HCT116 (cell line): ENCODE measurements at regions not wholly inside any gene's neighbourhood (a gene's known extent, or its start where the extent isn't known, plus 50 kb on each side); places are given as distances from the start of the nearest gene placed in this dataset.

Experiments used
- ATAC-seq: fragments of 200-7000 bp; cut with Tn5 transposase; 2 replicates; pipeline ENCODE4 v1.9.1; 2020; ENCODE audit warnings: mild to moderate bottlenecking, moderate library complexity
- BruUV-seq: library from RNA; stranded (reverse); fragments of 400-500 nt; replicated peaks from 2 replicates; lab custom pipeline; 2021; lab: Mats Ljungman, UMichigan
- CTCF ChIA-PET: fragments of 300-600 bp; sonication (Branson Sonifier 250); formaldehyde crosslinking; loops from one replicate; lab custom pipeline; 2021; ENCODE audit warnings: antibody characterized with exemption; lab: Charles Lee
- POLR2A ChIA-PET: fragments of 300-600, 350-600 bp; sonication (Branson Sonifier 250); formaldehyde crosslinking; loops from one replicate; lab custom pipeline; 2021; ENCODE audit warnings: antibody characterized with exemption; lab: Charles Lee
- RAD21 ChIA-PET, 2 experiments: fragments of 300-600 bp; sonication (Branson Sonifier 250); formaldehyde crosslinking; loops; one replicate each; lab custom pipeline; 2023; ENCODE audit warnings: low total read pairs in 2 of 2; ENCODE audit not compliant: uncharacterized antibody in 2 of 2, unreplicated experiment in 2 of 2, low non-redundant PET in 1 of 2; lab: Charles Lee
- DNase-seq: peaks from one replicate; pipeline ENCODE4 v3.0.0-alpha.2; 2010; ENCODE audit warnings: low read depth, low spot score
- H2AFZ ChIP-seq: fragments of 200-600 bp; shearing (Covaris generic), sonication (generic); 2 replicates; pipeline ENCODE4 v1.6.1; 2017; ENCODE audit warnings: low read depth, mixed run types, mixed read lengths, antibody characterized with exemption, low read length; ENCODE audit not compliant: poor library complexity, severe bottlenecking
- H3K27ac ChIP-seq: 2 replicates; pipeline ENCODE4 v1.5.1; 2012; ENCODE audit warnings: low read depth, low read length
- H3K27me3 ChIP-seq: fragments of 200-600 bp; sonication (generic); 2 replicates; pipeline ENCODE4 v1.6.1; 2016; ENCODE audit warnings: mixed run types, low read length, mixed read lengths; ENCODE audit not compliant: insufficient read depth
- H3K36me3 ChIP-seq, 2 experiments: fragments of 200-500 bp in 1 of 2; fragments of 200-600 bp in 1 of 2; sonication (Bioruptor generic) in 1 of 2; sonication (generic) in 1 of 2; 2 replicates each; pipeline versions ENCODE4 v1.5.1 to v1.6.1; 2014 to 2016; ENCODE audit warnings: low read length in 2 of 2, inconsistent platforms in 1 of 2, mixed read lengths in 1 of 2, mixed run types in 1 of 2; ENCODE audit not compliant: insufficient read depth in 2 of 2, control insufficient read depth in 1 of 2
- H3K4me1 ChIP-seq, 2 experiments: fragments of 200-600 bp in 1 of 2; sonication (generic) in 1 of 2; 2 replicates each; pipeline versions ENCODE4 v1.5.1 to v1.6.1; 2012 to 2017; ENCODE audit warnings: low read length in 2 of 2, inconsistent platforms in 1 of 2, mild to moderate bottlenecking in 1 of 2, mixed read lengths in 1 of 2, mixed run types in 1 of 2, moderate library complexity in 1 of 2; ENCODE audit not compliant: insufficient read depth in 2 of 2, control insufficient read depth in 1 of 2
- H3K4me2 ChIP-seq: fragments of 200-600 bp; sonication (generic); 2 replicates; pipeline ENCODE4 v1.6.1; 2017; ENCODE audit warnings: mixed run types, low read length, mixed read lengths
- H3K4me3 ChIP-seq, 2 experiments: fragments of 200-600 bp in 1 of 2; sonication (generic) in 1 of 2; replicated peaks in 1 of 2; 2 replicates each; pipeline ENCODE4 v1.5.1; 2011 to 2016; ENCODE audit warnings: low read length in 2 of 2, control low read depth in 1 of 2, low read depth in 1 of 2, mild to moderate bottlenecking in 1 of 2, mixed read lengths in 1 of 2, mixed run types in 1 of 2
- H3K79me2 ChIP-seq: fragments of 200-600 bp; sonication (generic); 2 replicates; pipeline ENCODE4 v1.6.1; 2017; ENCODE audit warnings: mild to moderate bottlenecking, mixed run types, low read length, moderate library complexity, mixed read lengths; ENCODE audit not compliant: insufficient read depth
- H3K9ac ChIP-seq: fragments of 200-600 bp; sonication (generic); 2 replicates; pipeline ENCODE4 v1.6.1; 2016; ENCODE audit warnings: low read length, mixed read lengths
- H3K9me2 ChIP-seq: fragments of 200-600 bp; sonication (generic), shearing (Covaris generic); 2 replicates; pipeline ENCODE4 v1.6.1; 2017; ENCODE audit warnings: mixed run types, mild to moderate bottlenecking, moderate library complexity; ENCODE audit not compliant: insufficient read depth
- H3K9me3 ChIP-seq, 2 experiments: fragments of 200-500 bp in 1 of 2; fragments of 200-600 bp in 1 of 2; sonication (Bioruptor generic) in 1 of 2; sonication (generic) in 1 of 2; 2 replicates each; pipeline ENCODE4 v1.6.1; 2014 to 2017; ENCODE audit warnings: low read length in 2 of 2, mixed read lengths in 2 of 2, inconsistent platforms in 1 of 2, low read depth in 1 of 2, mild to moderate bottlenecking in 1 of 2, mixed run types in 1 of 2, moderate library complexity in 1 of 2; ENCODE audit not compliant: control insufficient read depth in 1 of 2, insufficient read depth in 1 of 2
- H4K20me1 ChIP-seq: fragments of 200-600 bp; sonication (generic), shearing (Covaris generic); 2 replicates; pipeline ENCODE4 v1.6.1; 2017; ENCODE audit warnings: mixed run types, mild to moderate bottlenecking, moderate library complexity; ENCODE audit not compliant: insufficient read depth
- ATF3 ChIP-seq: IDR thresholded peaks from 2 replicates; pipeline ENCODE4 v1.6.1; 2012
- CBX3 ChIP-seq: IDR thresholded peaks from 2 replicates; pipeline ENCODE4 v1.6.1; 2012; ENCODE audit warnings: low read depth
- CEBPB ChIP-seq: IDR thresholded peaks from 2 replicates; pipeline ENCODE4 v1.6.1; 2012; ENCODE audit warnings: low read depth
- EGR1 ChIP-seq: IDR thresholded peaks from 2 replicates; pipeline ENCODE4 v1.6.1; 2012; ENCODE audit warnings: low read depth
- ELF1 ChIP-seq: IDR thresholded peaks from 2 replicates; pipeline ENCODE4 v1.6.1; 2012; ENCODE audit warnings: low read depth, borderline replicate concordance
- FOSL1 ChIP-seq: IDR thresholded peaks from 2 replicates; pipeline ENCODE4 v1.6.1; 2012; ENCODE audit warnings: low read depth
- JUND ChIP-seq: IDR thresholded peaks from 2 replicates; pipeline ENCODE4 v1.6.1; 2012
- MAX ChIP-seq: IDR thresholded peaks from 2 replicates; pipeline ENCODE4 v1.6.1; 2012
- POLR2AphosphoS5 ChIP-seq: IDR thresholded peaks from 2 replicates; pipeline ENCODE4 v1.6.1; 2011; ENCODE audit warnings: mild to moderate bottlenecking, low read depth, low read length, moderate library complexity
- REST ChIP-seq: IDR thresholded peaks from 2 replicates; pipeline ENCODE4 v1.6.1; 2012; ENCODE audit warnings: low read depth
- SIN3A ChIP-seq: IDR thresholded peaks from 2 replicates; pipeline ENCODE4 v1.6.1; 2012; ENCODE audit warnings: low read depth
- SP1 ChIP-seq: IDR thresholded peaks from 2 replicates; pipeline ENCODE4 v1.6.1; 2012; ENCODE audit warnings: low read depth
- SRF ChIP-seq: IDR thresholded peaks from 2 replicates; pipeline ENCODE4 v1.6.1; 2012; ENCODE audit warnings: low read depth
- TCF7L2 ChIP-seq: IDR thresholded peaks from 2 replicates; pipeline ENCODE4 v1.7.0; 2011; ENCODE audit warnings: borderline replicate concordance, inconsistent platforms; ENCODE audit not compliant: insufficient read depth, insufficient read length; ENCODE audit errors: extremely low read depth
- YY1 ChIP-seq: IDR thresholded peaks from 2 replicates; pipeline ENCODE4 v1.6.1; 2011; ENCODE audit warnings: low read length, low read depth, moderate library complexity, mild to moderate bottlenecking; ENCODE audit not compliant: insufficient replicate concordance; ENCODE audit errors: extremely low read depth
- ZBTB33 ChIP-seq: IDR thresholded peaks from 2 replicates; pipeline ENCODE4 v1.6.1; 2011; ENCODE audit warnings: mild to moderate bottlenecking, low read length, moderate library complexity; ENCODE audit not compliant: insufficient replicate concordance; ENCODE audit errors: extremely low read depth
- ZFX ChIP-seq: fragments of 450-650 bp; IDR thresholded peaks from 2 replicates; pipeline ENCODE4 v1.6.1; 2017
- intact Hi-C: fragments of 100-400 bp; cut with micrococcal nuclease; formaldehyde crosslinking; loops from 2 replicates; pipeline ENCODE4 v1.10.0; 2022
- TF ChIP-seq, protein P1 (sequence below), 3 experiments: fragments of 200-600 bp in 1 of 3; sonication (generic) in 1 of 3; IDR thresholded peaks in 2 of 3; conservative IDR thresholded peaks in 1 of 3; 2 replicates each; pipeline ENCODE4 v1.5.1; 2012 to 2017; ENCODE audit warnings: low read depth in 2 of 3, low read length in 2 of 3, antibody characterized with exemption in 1 of 3, borderline replicate concordance in 1 of 3, control low read depth in 1 of 3, mild to moderate bottlenecking in 1 of 3, mixed read lengths in 1 of 3, mixed run types in 1 of 3, moderate library complexity in 1 of 3; ENCODE audit not compliant: insufficient read depth in 1 of 3

- no peak overlapping the region for H3K9ac ChIP-seq
- H3K36me3 ChIP-seq, result no peaks in the 10 kb centered on the region
- TF ChIP-seq SP1 (no peak), YY1 (no peak), CBX3 (no peak), SIN3A (no peak), EGR1 (no peak), POLR2AphosphoS5 (no peak), ZFX (no peak), CEBPB (no peak), ATF3 (no peak), SRF (no peak), ELF1 (no peak), FOSL1 (no peak), MAX (no peak), JUND (no peak), TCF7L2 (no peak), REST (no peak), ZBTB33 (no peak)
- TF ChIP-seq, protein P1, sequence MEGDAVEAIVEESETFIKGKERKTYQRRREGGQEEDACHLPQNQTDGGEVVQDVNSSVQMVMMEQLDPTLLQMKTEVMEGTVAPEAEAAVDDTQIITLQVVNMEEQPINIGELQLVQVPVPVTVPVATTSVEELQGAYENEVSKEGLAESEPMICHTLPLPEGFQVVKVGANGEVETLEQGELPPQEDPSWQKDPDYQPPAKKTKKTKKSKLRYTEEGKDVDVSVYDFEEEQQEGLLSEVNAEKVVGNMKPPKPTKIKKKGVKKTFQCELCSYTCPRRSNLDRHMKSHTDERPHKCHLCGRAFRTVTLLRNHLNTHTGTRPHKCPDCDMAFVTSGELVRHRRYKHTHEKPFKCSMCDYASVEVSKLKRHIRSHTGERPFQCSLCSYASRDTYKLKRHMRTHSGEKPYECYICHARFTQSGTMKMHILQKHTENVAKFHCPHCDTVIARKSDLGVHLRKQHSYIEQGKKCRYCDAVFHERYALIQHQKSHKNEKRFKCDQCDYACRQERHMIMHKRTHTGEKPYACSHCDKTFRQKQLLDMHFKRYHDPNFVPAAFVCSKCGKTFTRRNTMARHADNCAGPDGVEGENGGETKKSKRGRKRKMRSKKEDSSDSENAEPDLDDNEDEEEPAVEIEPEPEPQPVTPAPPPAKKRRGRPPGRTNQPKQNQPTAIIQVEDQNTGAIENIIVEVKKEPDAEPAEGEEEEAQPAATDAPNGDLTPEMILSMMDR (IDR thresholded peaks at IDR 0.05 in 2 of 3, conservative IDR thresholded peaks at IDR 0.05 in 1 of 3; ENCODE audit: borderline replicate concordance in 1 of 3, insufficient read depth in 1 of 3, low read depth in 2 of 3, low read length in 2 of 3), result no peak
- POLR2A ChIA-PET, result no interaction called here
- H3K27me3 ChIP-seq, result peaks cover 25% of the 10 kb centered on the region
- H3K9me2 ChIP-seq, result no peaks in the 10 kb centered on the region
- DNase-seq (no peak), ATAC-seq (no peak)
- CTCF ChIA-PET, result no interaction called here
- H3K4me2 ChIP-seq, result no peak overlapping the region
- no peaks in the 10 kb centered on the region for H3K79me2 ChIP-seq
- no peak overlapping the region for H3K4me3 ChIP-seq
- no peaks in the 10 kb centered on the region for H4K20me1 ChIP-seq
- H3K27ac ChIP-seq, result no peak overlapping the region
- intact Hi-C loops, result no loop called here
- BruUV-seq, result no TSS peak
- RAD21 ChIA-PET, result no interaction called here
- no peaks in the 10 kb centered on the region for H3K9me3 ChIP-seq
- H3K4me1 ChIP-seq, result no peaks in the 10 kb centered on the region
- no peak overlapping the region for H2AFZ ChIP-seq
Observed at GRCh38 chr18:47383729-47384128, 132.3 kb upstream of the SKOR2 start.
